Endothelial cell of umbilical vein (primary cell): ENCODE measurements at regions not wholly inside any gene's neighbourhood (a gene's known extent, or its start where the extent isn't known, plus 50 kb on each side); places are given as distances from the start of the nearest gene placed in this dataset.

ENCODE experiments used
- BruUV-seq: library from RNA; stranded (reverse); fragments of 400-500 nt; replicated peaks from 2 replicates; lab custom pipeline; 2021; lab: Mats Ljungman, UMichigan
- CTCF ChIA-PET: fragments of 300-600, 350-600 bp; sonication (Branson Sonifier 250); formaldehyde crosslinking; loops from one replicate; lab custom pipeline; 2021; ENCODE audit warnings: antibody characterized with exemption, inconsistent platforms; lab: Charles Lee
- POLR2A ChIA-PET: fragments of 300-600, 350-600 bp; sonication (Branson Sonifier 250); formaldehyde crosslinking; loops from one replicate; lab custom pipeline; 2021; ENCODE audit warnings: antibody characterized with exemption, inconsistent platforms; lab: Charles Lee
- DNase-seq: peaks from one replicate; pipeline ENCODE4 v3.0.0-alpha.2; 2011; ENCODE audit warnings: low read depth, low spot score
- FAIRE-seq: peaks from 2 replicates; lab custom pipeline; 2011; peaks lifted over from hg19 to GRCh38; lab: Jason Lieb, UNC
- H2AFZ ChIP-seq: 2 replicates; pipeline ENCODE4 v1.6.0; 2012; ENCODE audit warnings: low read depth, low read length, control low read depth, inconsistent platforms
- H3K27ac ChIP-seq: 2 replicates; pipeline ENCODE4 v1.5.1; 2011; ENCODE audit warnings: low read depth, mild to moderate bottlenecking, control low read depth, low read length, moderate library complexity; ENCODE audit not compliant: insufficient read depth
- H3K27me3 ChIP-seq, 2 experiments: 2 replicates each; pipeline versions ENCODE4 v1.6.0 to v1.6.1; 2011; ENCODE audit warnings: low read length in 2 of 2, mixed read lengths in 1 of 2; ENCODE audit not compliant: control insufficient read depth in 2 of 2, insufficient read depth in 2 of 2
- H3K36me3 ChIP-seq, 2 experiments: 2 replicates in 1 of 2; 3 replicates in 1 of 2; pipeline ENCODE4 v1.5.1; 2011; ENCODE audit warnings: low read length in 2 of 2, mild to moderate bottlenecking in 1 of 2, moderate library complexity in 1 of 2; ENCODE audit not compliant: control insufficient read depth in 2 of 2, insufficient read depth in 2 of 2; ENCODE audit errors: extremely low read depth in 1 of 2
- H3K4me1 ChIP-seq: 3 replicates; pipeline ENCODE4 v1.5.1; 2011; ENCODE audit warnings: mild to moderate bottlenecking, low read length; ENCODE audit not compliant: control insufficient read depth, insufficient read depth; ENCODE audit errors: extremely low read depth
- H3K4me2 ChIP-seq: 2 replicates; pipeline ENCODE4 v1.6.1; 2011; ENCODE audit warnings: low read length, control low read depth, mixed read lengths; ENCODE audit not compliant: insufficient read depth
- H3K4me3 ChIP-seq, 3 experiments: fragments of 200-600 bp in 1 of 3; sonication (generic), shearing (Covaris generic) in 1 of 3; replicated peaks in 1 of 3; 2 replicates each; pipeline ENCODE4 v1.5.1; 2011 to 2016; ENCODE audit warnings: control low read depth in 3 of 3, low read length in 3 of 3, mild to moderate bottlenecking in 2 of 3, inconsistent platforms in 1 of 3, low read depth in 1 of 3, moderate library complexity in 1 of 3; ENCODE audit not compliant: insufficient read depth in 1 of 3
- H3K79me2 ChIP-seq: 2 replicates; pipeline ENCODE4 v1.6.0; 2012; ENCODE audit warnings: low read length, inconsistent platforms; ENCODE audit not compliant: control insufficient read depth, insufficient read depth
- H3K9ac ChIP-seq: replicated peaks from 2 replicates; pipeline ENCODE3; 2011; ENCODE audit warnings: low read length, control low read depth; ENCODE audit not compliant: insufficient read depth; ENCODE audit errors: extremely low read depth
- H3K9me1 ChIP-seq: replicated peaks from 3 replicates; pipeline ENCODE4 v1.6.0; 2011; ENCODE audit warnings: mild to moderate bottlenecking, low read length; ENCODE audit not compliant: control insufficient read depth, insufficient read depth; ENCODE audit errors: extremely low read depth
- H3K9me3 ChIP-seq: replicated peaks from 2 replicates; pipeline ENCODE4 v1.5.1; 2012; ENCODE audit warnings: low read length, inconsistent platforms; ENCODE audit not compliant: control insufficient read depth, insufficient read depth
- H4K20me1 ChIP-seq: replicated peaks from 2 replicates; pipeline ENCODE3; 2011; ENCODE audit warnings: mild to moderate bottlenecking, low read length; ENCODE audit not compliant: control insufficient read depth, insufficient read depth; ENCODE audit errors: extremely low read depth
- CTCF ChIP-seq, 2 donors: IDR thresholded peaks; 1 replicate in 1 of 2; 2 replicates in 1 of 2; pipeline ENCODE4 v1.5.1; 2011; ENCODE audit warnings: low read length in 2 of 2, mild to moderate bottlenecking in 2 of 2, moderate library complexity in 2 of 2, control low read depth in 1 of 2, inconsistent platforms in 1 of 2, low read depth in 1 of 2; ENCODE audit not compliant: insufficient read depth in 1 of 2; ENCODE audit errors: extremely low read depth in 1 of 2
- EZH2 ChIP-seq: IDR thresholded peaks from 2 replicates; pipeline ENCODE4 v1.6.1; 2012; ENCODE audit warnings: borderline replicate concordance, low read depth, mild to moderate bottlenecking, moderate library complexity, low read length, inconsistent platforms; ENCODE audit not compliant: severe bottlenecking
- FOS ChIP-seq: IDR thresholded peaks from 2 replicates; pipeline ENCODE4 v1.6.1; 2011; ENCODE audit warnings: mild to moderate bottlenecking, low read length, moderate library complexity, borderline replicate concordance; ENCODE audit not compliant: insufficient read depth
- GATA2 ChIP-seq: IDR thresholded peaks from 2 replicates; pipeline ENCODE4 v1.7.0; 2011; ENCODE audit warnings: low read depth, mild to moderate bottlenecking, moderate library complexity, mixed read lengths, low read length; ENCODE audit not compliant: insufficient read length, insufficient read depth
- MAX ChIP-seq: IDR thresholded peaks from 2 replicates; pipeline ENCODE4 v1.6.1; 2011; ENCODE audit not compliant: insufficient read depth, insufficient read length
- MYC ChIP-seq: IDR thresholded peaks from one replicate; pipeline ENCODE4 v1.6.1; 2011; ENCODE audit warnings: mild to moderate bottlenecking, low read depth, low read length
- POLR2A ChIP-seq: IDR thresholded peaks from 2 replicates; pipeline ENCODE4 v1.6.1; 2012; ENCODE audit warnings: low read depth, mild to moderate bottlenecking, control low read depth, low read length
- POLR2AphosphoS5 ChIP-seq: IDR thresholded peaks from 2 replicates; pipeline ENCODE4 v1.6.1; 2012; ENCODE audit warnings: low read depth, mild to moderate bottlenecking, control low read depth, low read length, moderate library complexity; ENCODE audit not compliant: insufficient read depth
- dilution Hi-C: fragments of 300-500 bp; cut with MboI; formaldehyde crosslinking; loops from one replicate; pipeline ENCODE4 v1.15.0; 2019; ENCODE audit warnings: low sequenced_read_pairs; ENCODE audit not compliant: extremely low pct_ligation_motif_present
- intact Hi-C: fragments of 100-400 bp; cut with micrococcal nuclease; formaldehyde crosslinking; loops from one replicate; pipeline ENCODE4 v1.10.0; 2022

GRCh38 chr13:111943229-111943795 is 123.6 kb upstream of the SOX1 start:
- no peaks in the 10 kb centered on the region for H3K9me3 ChIP-seq
- H3K4me3 ChIP-seq: no peak overlapping the region
- FAIRE-seq (no peak), DNase-seq (no peak)
- no peaks in the 10 kb centered on the region for H3K4me1 ChIP-seq
- H3K79me2 ChIP-seq: no peaks in the 10 kb centered on the region
- ChIA-PET POLR2A (no interaction called here), CTCF (no interaction called here)
- H3K27me3 ChIP-seq: no peaks in the 10 kb centered on the region
- no peak overlapping the region for H2AFZ ChIP-seq
- no peak overlapping the region for H3K4me2 ChIP-seq
- H4K20me1 ChIP-seq: no peaks in the 10 kb centered on the region
- no peak overlapping the region for H3K27ac ChIP-seq
- intact Hi-C loops: no loop called here
- H3K36me3 ChIP-seq: no peaks in the 10 kb centered on the region
- TF ChIP-seq POLR2AphosphoS5: no peak
- no peak for TF ChIP-seq FOS
- TF ChIP-seq MYC: no peak
- no peak for TF ChIP-seq CTCF (IDR thresholded peaks at IDR 0.05; ENCODE audit: extremely low read depth in 1 of 2, insufficient read depth in 1 of 2, low read depth in 1 of 2, low read length in 2 of 2)
- H3K9ac ChIP-seq: no peak overlapping the region
- dilution Hi-C loops: no loop called here
- no peaks in the 10 kb centered on the region for H3K9me1 ChIP-seq
- BruUV-seq: no TSS peak

- Histone ChIP-seq H3K36me3 (no peaks in the 10 kb centered on the region), H4K20me1 (no peaks in the 10 kb centered on the region), H3K27ac (no peak overlapping the region), H3K9ac (no peak overlapping the region), H3K4me1 (no peaks in the 10 kb centered on the region), H3K4me2 (no peak overlapping the region), H3K9me1 (no peaks in the 10 kb centered on the region), H3K4me3 (no peak overlapping the region), H3K79me2 (no peaks in the 10 kb centered on the region), H3K9me3 (peaks cover 2% of the 10 kb centered on the region), H3K27me3 (no peaks in the 10 kb centered on the region), H2AFZ (no peak overlapping the region)
- POLR2A ChIA-PET: no interaction called here
- intact Hi-C loops: no loop called here
- BruUV-seq: no TSS peak
- CTCF ChIA-PET: no interaction called here
- no peak for FAIRE-seq
- DNase-seq: no peak
- dilution Hi-C loops: no loop called here
- TF ChIP-seq GATA2 (no peak), CTCF (IDR thresholded peaks at IDR 0.05; ENCODE audit: extremely low read depth in 1 of 2, insufficient read depth in 1 of 2, low read depth in 1 of 2, low read length in 2 of 2) (no peak), EZH2 (no peak), POLR2A (no peak), MAX (no peak), FOS (no peak), POLR2AphosphoS5 (no peak)
Observed at GRCh38 chr13:111944171-111944583, 122.8 kb upstream of the SOX1 start.
